Gastrocnemius medialis (tissue), 4 donors: ENCODE measurements at regions not wholly inside any gene's neighbourhood (a gene's known extent, or its start where the extent isn't known, plus 50 kb on each side); places are given as distances from the start of the nearest gene placed in this dataset.
"Not testable (repeated sequence)": the region's sequence is repeated elsewhere in the genome, so short reads cannot be mapped to it uniquely, and the experiment has no call there.

ENCODE experiments used
- CTCF ChIP-seq, 5 experiments: fragments of 450-650 bp in 3 of 5; fragments of 200-600 bp in 2 of 5; sonication (generic) in 2 of 5; IDR thresholded peaks in 4 of 5; conservative IDR thresholded peaks in 1 of 5; 1 replicate in 4 of 5; 2 replicates in 1 of 5; pipeline ENCODE4 v1.5.1; 2016 to 2019; ENCODE audit warnings: antibody characterized with exemption in 5 of 5, mild to moderate bottlenecking in 3 of 5, moderate library complexity in 3 of 5
- POLR2A ChIP-seq, 2 donors: fragments of 450-650 bp; IDR thresholded peaks; one replicate each; pipeline ENCODE4 v1.6.1; 2017; ENCODE audit warnings: antibody characterized with exemption in 2 of 2, mild to moderate bottlenecking in 2 of 2, moderate library complexity in 2 of 2

GRCh38 chr3:190964931-190965330, 102.4 kb upstream of the GMNC start:
- not testable (repeated sequence) for TF ChIP-seq CTCF (IDR thresholded peaks at IDR 0.05 in 4 of 5, conservative IDR thresholded peaks at IDR 0.05 in 1 of 5); POLR2A (IDR thresholded peaks at IDR 0.05)
